Cardiac muscle cell (in vitro differentiated cells and primary cell): ENCODE measurements at regions not wholly inside any gene's neighbourhood (a gene's known extent, or its start where the extent isn't known, plus 50 kb on each side); places are given as distances from the start of the nearest gene placed in this dataset.
A peak's percentile ranks its signal among the peaks of the same experiment; 100 is the strongest.

Experiments
- DNase-seq, 2 donors: peaks; one replicate each; pipeline versions ENCODE4 v3.0.0 to v3.0.0-alpha.2; 2010 to 2017; ENCODE audit warnings: low read depth in 1 of 2, low spot score in 1 of 2
- H3K27ac ChIP-seq: fragments of 200-600 bp; sonication (generic); 2 replicates; pipeline ENCODE4 v1.5.1; 2016
- H3K27me3 ChIP-seq: fragments of 200-600 bp; sonication (generic); 2 replicates; pipeline ENCODE4 v1.6.0; 2016; ENCODE audit warnings: control low read depth
- H3K36me3 ChIP-seq: fragments of 200-600 bp; sonication (generic); 2 replicates; pipeline ENCODE4 v1.5.1; 2016; ENCODE audit warnings: control low read depth
- H3K4me1 ChIP-seq: fragments of 200-600 bp; sonication (generic); 2 replicates; pipeline ENCODE4 v1.8.1; 2017; ENCODE audit warnings: low read depth, mild to moderate bottlenecking, mixed run types
- H3K4me3 ChIP-seq: fragments of 200-600 bp; sonication (generic); 2 replicates; pipeline ENCODE4 v1.5.1; 2016; ENCODE audit warnings: mild to moderate bottlenecking
- H3K9me3 ChIP-seq: fragments of 200-600 bp; sonication (generic); 2 replicates; pipeline ENCODE4 v1.5.1; 2017; ENCODE audit warnings: low read depth, mild to moderate bottlenecking, control low read depth
- TF ChIP-seq, protein P1 (sequence below): IDR thresholded peaks from 2 replicates; pipeline ENCODE4 v1.5.1; 2012; ENCODE audit warnings: low read depth, mild to moderate bottlenecking, low read length

DNA sequence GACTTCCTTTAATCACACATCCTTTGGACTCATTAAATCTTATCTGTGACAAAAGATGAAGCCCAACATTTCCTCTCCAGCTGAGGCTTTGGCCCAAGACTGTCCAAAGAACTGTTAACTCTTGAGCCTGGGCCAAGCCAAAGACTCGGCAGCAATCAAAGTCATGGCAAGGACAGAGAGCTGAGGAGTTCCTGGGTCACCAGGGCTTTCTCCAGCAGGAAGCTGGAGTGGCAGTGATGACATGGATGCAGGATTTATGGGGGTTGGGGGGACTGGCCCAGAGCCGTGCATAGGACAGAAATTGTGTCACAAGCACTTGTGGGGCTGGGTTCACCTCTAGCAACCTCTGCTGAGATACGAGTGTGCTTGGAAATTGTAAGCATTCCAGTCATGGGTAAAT lies 440.3 kb downstream of the PLK2 start:
- peak; percentile 12 to 83 for DNase-seq
- Histone ChIP-seq H3K4me1 (peaks cover 7% of the 10 kb centered on the region), H3K27ac (no peak overlapping the region), H3K36me3 (no peaks in the 10 kb centered on the region), H3K4me3 (no peak overlapping the region), H3K9me3 (no peaks in the 10 kb centered on the region), H3K27me3 (no peaks in the 10 kb centered on the region)
- TF ChIP-seq, protein P1, sequence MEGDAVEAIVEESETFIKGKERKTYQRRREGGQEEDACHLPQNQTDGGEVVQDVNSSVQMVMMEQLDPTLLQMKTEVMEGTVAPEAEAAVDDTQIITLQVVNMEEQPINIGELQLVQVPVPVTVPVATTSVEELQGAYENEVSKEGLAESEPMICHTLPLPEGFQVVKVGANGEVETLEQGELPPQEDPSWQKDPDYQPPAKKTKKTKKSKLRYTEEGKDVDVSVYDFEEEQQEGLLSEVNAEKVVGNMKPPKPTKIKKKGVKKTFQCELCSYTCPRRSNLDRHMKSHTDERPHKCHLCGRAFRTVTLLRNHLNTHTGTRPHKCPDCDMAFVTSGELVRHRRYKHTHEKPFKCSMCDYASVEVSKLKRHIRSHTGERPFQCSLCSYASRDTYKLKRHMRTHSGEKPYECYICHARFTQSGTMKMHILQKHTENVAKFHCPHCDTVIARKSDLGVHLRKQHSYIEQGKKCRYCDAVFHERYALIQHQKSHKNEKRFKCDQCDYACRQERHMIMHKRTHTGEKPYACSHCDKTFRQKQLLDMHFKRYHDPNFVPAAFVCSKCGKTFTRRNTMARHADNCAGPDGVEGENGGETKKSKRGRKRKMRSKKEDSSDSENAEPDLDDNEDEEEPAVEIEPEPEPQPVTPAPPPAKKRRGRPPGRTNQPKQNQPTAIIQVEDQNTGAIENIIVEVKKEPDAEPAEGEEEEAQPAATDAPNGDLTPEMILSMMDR = no peak

DNA sequence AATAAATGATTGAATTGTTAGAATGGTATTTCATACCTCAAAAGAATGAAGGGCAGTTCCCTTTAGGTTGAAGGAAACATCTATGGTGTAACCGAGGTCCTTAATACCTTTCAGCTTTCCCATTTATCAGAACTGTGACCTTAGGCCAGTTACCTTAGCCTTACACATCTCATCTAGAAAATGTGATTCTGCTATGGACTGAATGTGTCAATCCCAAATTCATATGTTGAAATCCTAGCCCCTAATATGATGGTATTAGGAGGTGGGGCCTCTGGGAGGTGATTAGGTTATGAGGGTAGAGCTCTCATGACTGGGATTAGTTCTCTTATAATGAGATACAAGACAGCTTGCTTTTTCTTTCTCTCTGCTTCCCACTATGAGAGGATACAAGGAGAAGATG lies 441.9 kb downstream of the PLK2 start:
- no peak overlapping the region for H3K27ac ChIP-seq
- H3K9me3 ChIP-seq = no peaks in the 10 kb centered on the region
- TF ChIP-seq, protein P1 = no peak
- H3K36me3 ChIP-seq = no peaks in the 10 kb centered on the region
- DNase-seq = no peak
- H3K4me1 ChIP-seq = peaks cover 7% of the 10 kb centered on the region
- H3K4me3 ChIP-seq = no peak overlapping the region
- no peaks in the 10 kb centered on the region for H3K27me3 ChIP-seq

DNA sequence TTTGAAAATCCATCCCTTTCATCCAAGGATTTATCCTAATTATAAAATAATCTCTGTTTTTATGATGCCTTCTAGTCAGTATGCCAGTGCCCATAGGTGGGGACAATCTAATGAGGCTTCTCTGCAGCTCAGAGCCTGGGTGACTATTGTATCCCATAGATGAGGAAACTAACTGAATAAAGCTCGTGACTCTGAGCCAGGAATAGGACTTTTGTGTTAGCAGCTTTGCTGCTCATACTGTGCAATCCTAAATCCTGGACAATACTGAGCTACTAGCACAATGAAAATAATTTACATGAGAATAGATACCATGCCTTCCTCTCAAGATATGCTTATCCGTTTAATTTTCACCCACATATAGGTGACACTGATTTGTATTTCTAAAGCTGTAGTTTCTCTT lies 443.0 kb downstream of the PLK2 start:
- H3K4me1 ChIP-seq = peaks cover 7% of the 10 kb centered on the region
- DNase-seq = no peak
- no peaks in the 10 kb centered on the region for H3K36me3 ChIP-seq
- no peaks in the 10 kb centered on the region for H3K9me3 ChIP-seq
- TF ChIP-seq, protein P1 = no peak
- no peak overlapping the region for H3K4me3 ChIP-seq
- H3K27me3 ChIP-seq = no peaks in the 10 kb centered on the region
- no peak overlapping the region for H3K27ac ChIP-seq

DNA sequence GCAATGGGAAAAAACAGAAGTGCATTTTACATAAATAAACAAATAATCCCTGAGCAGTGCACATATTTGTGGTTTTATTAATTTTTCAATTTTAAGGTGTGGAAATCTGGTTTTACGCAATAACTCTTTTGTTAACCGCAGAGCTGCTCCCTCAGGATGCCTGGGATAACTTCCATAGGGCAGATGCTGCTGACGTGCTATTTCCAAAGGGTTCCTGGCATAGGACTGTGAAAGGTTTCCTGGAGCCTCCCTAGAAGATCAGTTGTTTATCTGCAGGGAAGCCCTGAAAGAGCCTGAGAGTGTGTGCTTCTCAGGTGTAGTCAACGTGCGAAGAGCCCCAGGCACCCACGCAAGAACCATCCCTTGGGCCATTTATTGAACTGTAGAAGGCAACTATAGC lies 443.5 kb downstream of the PLK2 start:
- TF ChIP-seq, protein P1 = no peak
- no peak overlapping the region for H3K27ac ChIP-seq
- peak in 1 of 2 donors; percentile 94 for DNase-seq
- no peaks in the 10 kb centered on the region for H3K9me3 ChIP-seq
- H3K4me1 ChIP-seq = peaks cover 7% of the 10 kb centered on the region
- no peaks in the 10 kb centered on the region for H3K36me3 ChIP-seq
- H3K27me3 ChIP-seq = no peaks in the 10 kb centered on the region
- no peak overlapping the region for H3K4me3 ChIP-seq

DNA sequence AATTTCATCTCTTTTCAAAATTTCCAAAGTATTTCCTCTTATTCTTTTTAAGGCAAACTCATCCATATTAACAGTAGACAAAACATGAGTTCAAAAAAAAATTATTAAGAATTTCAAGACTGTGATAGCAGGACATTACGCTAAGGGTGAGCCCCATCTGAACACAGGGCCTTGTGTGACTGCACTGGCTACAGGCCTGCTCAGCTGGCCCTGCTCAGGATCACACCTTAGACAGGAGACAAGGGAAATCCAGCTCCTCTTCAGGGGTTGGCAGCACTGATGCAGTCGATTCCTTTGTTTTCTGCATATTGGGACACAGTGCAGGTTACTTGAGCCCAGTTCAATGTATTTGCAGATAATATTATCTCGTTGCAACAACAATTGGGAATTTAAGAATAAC lies 444.7 kb downstream of the PLK2 start:
- Histone ChIP-seq H3K4me1 (peaks cover 7% of the 10 kb centered on the region), H3K36me3 (no peaks in the 10 kb centered on the region), H3K27ac (no peak overlapping the region), H3K27me3 (no peaks in the 10 kb centered on the region), H3K4me3 (no peak overlapping the region), H3K9me3 (no peaks in the 10 kb centered on the region)
- TF ChIP-seq, protein P1 = no peak
- no peak for DNase-seq

DNA sequence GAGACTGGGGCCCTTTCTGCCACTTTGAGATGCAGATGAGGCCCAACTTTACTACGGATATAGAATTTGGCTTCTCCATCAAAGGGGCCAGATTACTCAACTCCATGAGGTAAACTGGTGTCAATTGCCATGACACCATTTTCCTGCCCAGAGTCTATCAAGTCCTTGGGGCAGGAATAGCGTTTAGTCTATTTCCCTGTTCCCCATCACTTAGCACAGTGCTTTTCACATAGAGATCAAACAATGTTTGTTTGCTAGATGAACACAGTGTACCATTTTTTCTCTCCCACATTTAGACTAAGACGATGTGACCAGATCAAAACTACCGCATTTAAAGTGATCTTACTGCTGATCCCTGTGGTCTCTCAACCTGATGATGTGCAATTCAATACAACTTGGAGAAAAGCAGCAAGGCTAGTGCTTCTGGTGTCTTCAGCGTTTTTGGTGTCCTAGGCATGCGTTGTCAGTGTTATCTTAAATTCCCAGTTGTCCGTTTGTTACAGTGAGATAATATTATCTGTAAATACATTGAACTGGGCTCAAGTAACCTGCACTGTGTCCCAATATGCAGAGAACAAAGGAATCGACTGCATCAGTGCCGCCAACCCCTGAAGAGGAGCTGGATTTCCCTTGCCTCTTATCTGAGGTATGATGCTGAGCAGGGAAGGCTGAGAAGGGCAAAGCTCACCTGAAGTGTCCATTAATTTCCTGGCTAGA lies 446.2 kb downstream of the PLK2 start:
- H3K27ac ChIP-seq = no peak overlapping the region
- H3K4me1 ChIP-seq = peaks cover 5% of the 10 kb centered on the region
- H3K9me3 ChIP-seq = no peaks in the 10 kb centered on the region
- TF ChIP-seq, protein P1 = no peak
- no peak overlapping the region for H3K4me3 ChIP-seq
- H3K27me3 ChIP-seq = no peaks in the 10 kb centered on the region
- no peaks in the 10 kb centered on the region for H3K36me3 ChIP-seq
- DNase-seq = no peak
